ENCODE measurements at regions not wholly inside any gene's neighbourhood (a gene's known extent, or its start where the extent isn't known, plus 50 kb on each side); places are given as distances from the start of the nearest gene placed in this dataset.

DNA sequence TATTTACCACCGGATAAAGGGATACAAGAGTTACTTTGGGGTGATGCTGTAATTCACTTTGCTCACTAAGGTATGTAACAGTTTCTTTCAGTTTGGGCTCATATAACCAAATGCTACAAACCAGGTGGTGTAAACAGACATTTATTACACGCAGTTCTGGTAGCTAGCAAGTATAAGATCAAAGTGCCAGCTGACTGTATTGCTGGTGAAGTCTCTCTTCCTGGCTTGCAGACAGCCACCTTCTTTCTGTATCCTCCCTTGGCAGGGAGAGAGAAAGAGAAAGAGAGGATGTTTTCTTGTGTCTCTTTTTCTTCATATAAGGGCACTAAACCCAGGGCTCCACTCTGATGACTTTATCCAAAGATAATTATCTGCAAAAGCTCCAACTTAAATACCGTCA, 552.5 kb upstream of the FTMT start:
- H2AFZ ChIP-seq (replicated peaks; ENCODE audit: low read length, poor library complexity) = no peak overlapping the region
- no peak overlapping the region for H2BK120ac ChIP-seq (ENCODE audit: low read depth, low read length)
- no peak overlapping the region for H3K23ac ChIP-seq (ENCODE audit: low read depth, low read length)
- ChIA-PET CTCF (no interaction called here), POLR2A (ENCODE audit: unreplicated experiment) (interaction anchor here (0.5 kb wide), 1 partner anchor 111 kb away, joined by 5 read pairs; no protein-coding TSS in a partner anchor)
- H3K36me3 ChIP-seq (ENCODE audit: control insufficient read depth, insufficient read depth, low read length) = no peaks in the 10 kb centered on the region
- H2AK9ac ChIP-seq (replicated peaks; ENCODE audit: low read depth, low read length, poor library complexity) = no peak overlapping the region
- no peak overlapping the region for H2AK5ac ChIP-seq (ENCODE audit: low read depth, low read length)
- no peaks in the 10 kb centered on the region for H3K9me3 ChIP-seq (ENCODE audit: control insufficient read depth, insufficient read depth, low read length)
- H4K5ac ChIP-seq (ENCODE audit: low read depth, low read length) = no peak overlapping the region
- H3K18ac ChIP-seq (ENCODE audit: low read depth, low read length) = no peak overlapping the region
- no peaks in the 10 kb centered on the region for H3K79me1 ChIP-seq (ENCODE audit: low read depth in 1 of 2, low read length in 2 of 2)
- H3K9ac ChIP-seq (ENCODE audit: low read depth, low read length) = no peak overlapping the region
- H3K4me2 ChIP-seq (ENCODE audit: low read depth, low read length) = no peak overlapping the region
- no peak overlapping the region for H2BK5ac ChIP-seq (ENCODE audit: low read depth, low read length, poor library complexity, severe bottlenecking)
- no peak overlapping the region for H2BK20ac ChIP-seq (ENCODE audit: low read depth, low read length)
- no peak for TF ChIP-seq MAZ (IDR thresholded peaks at IDR 0.05; ENCODE audit: borderline replicate concordance, low read depth, low read length)
- no peak for TF ChIP-seq SMC3 (IDR thresholded peaks at IDR 0.05; ENCODE audit: low read depth, low read length)
- TF ChIP-seq MAFK (IDR thresholded peaks at IDR 0.05; ENCODE audit: low read depth, low read length) = no peak
- no peak for TF ChIP-seq NFE2L2 (IDR thresholded peaks at IDR 0.05; ENCODE audit: low read depth, low read length)
- no peak for TF ChIP-seq RAD21 (IDR thresholded peaks at IDR 0.05; ENCODE audit: low read length)
- no peak for TF ChIP-seq RFX5 (IDR thresholded peaks at IDR 0.05; ENCODE audit: low read depth, low read length)
- TF ChIP-seq, protein P1, sequence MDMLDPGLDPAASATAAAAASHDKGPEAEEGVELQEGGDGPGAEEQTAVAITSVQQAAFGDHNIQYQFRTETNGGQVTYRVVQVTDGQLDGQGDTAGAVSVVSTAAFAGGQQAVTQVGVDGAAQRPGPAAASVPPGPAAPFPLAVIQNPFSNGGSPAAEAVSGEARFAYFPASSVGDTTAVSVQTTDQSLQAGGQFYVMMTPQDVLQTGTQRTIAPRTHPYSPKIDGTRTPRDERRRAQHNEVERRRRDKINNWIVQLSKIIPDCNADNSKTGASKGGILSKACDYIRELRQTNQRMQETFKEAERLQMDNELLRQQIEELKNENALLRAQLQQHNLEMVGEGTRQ (IDR thresholded peaks at IDR 0.05; ENCODE audit: low read depth, low read length) = no peak
- TF ChIP-seq, protein P2, sequence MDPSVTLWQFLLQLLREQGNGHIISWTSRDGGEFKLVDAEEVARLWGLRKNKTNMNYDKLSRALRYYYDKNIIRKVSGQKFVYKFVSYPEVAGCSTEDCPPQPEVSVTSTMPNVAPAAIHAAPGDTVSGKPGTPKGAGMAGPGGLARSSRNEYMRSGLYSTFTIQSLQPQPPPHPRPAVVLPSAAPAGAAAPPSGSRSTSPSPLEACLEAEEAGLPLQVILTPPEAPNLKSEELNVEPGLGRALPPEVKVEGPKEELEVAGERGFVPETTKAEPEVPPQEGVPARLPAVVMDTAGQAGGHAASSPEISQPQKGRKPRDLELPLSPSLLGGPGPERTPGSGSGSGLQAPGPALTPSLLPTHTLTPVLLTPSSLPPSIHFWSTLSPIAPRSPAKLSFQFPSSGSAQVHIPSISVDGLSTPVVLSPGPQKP (IDR thresholded peaks at IDR 0.05; ENCODE audit: borderline replicate concordance, low read depth, low read length) = no peak
- TF ChIP-seq RCOR1 (IDR thresholded peaks at IDR 0.05; ENCODE audit: insufficient replicate concordance, low read length) = no peak
- TF ChIP-seq FOS (IDR thresholded peaks at IDR 0.05; ENCODE audit: low read depth, low read length) = no peak
- no peak for TF ChIP-seq CHD1 (IDR thresholded peaks at IDR 0.05; ENCODE audit: low read depth, low read length)
- TF ChIP-seq POLR2A (IDR thresholded peaks at IDR 0.05; ENCODE audit: low read depth, low read length) = no peak
- no peak for TF ChIP-seq CEBPB (IDR thresholded peaks at IDR 0.05; ENCODE audit: low read depth, low read length)
- no peak for TF ChIP-seq BHLHE40 (IDR thresholded peaks at IDR 0.05; ENCODE audit: low read depth, low read length)
- no peak for TF ChIP-seq MXI1 (IDR thresholded peaks at IDR 0.05; ENCODE audit: borderline replicate concordance, low read depth, low read length)
- no peak overlapping the region for H4K8ac ChIP-seq (ENCODE audit: low read depth in 2 of 2, low read length in 2 of 2)
- H2BK15ac ChIP-seq (ENCODE audit: low read depth, low read length) = no peak overlapping the region
- H3K27me3 ChIP-seq (ENCODE audit: control insufficient read depth, insufficient read depth, low read length) = no peaks in the 10 kb centered on the region
- dilution Hi-C loops (cut with HindIII; ENCODE audit: low sequenced_read_pairs, unreplicated experiment) (no loop called here), in situ Hi-C loops (cut with MboI; ENCODE audit: low sequenced_read_pairs) (no loop called here), intact Hi-C loops (cut with micrococcal nuclease) (no loop called here)
- H3K56ac ChIP-seq (ENCODE audit: extremely low read depth, insufficient read depth, low read length) = no peak overlapping the region
- no TSS peak for BruUV-seq (replicated peaks)
- no peak overlapping the region for H3K14ac ChIP-seq (replicated peaks; ENCODE audit: low read depth, low read length)
- 100% methylated on average over 1 of the region's 3 CpGs; no CpG with 5 or more reads in 1 of the 2 experiments for WGBS, 2 experiments (ENCODE audit: extremely low coverage in 2 of 2, insufficient read length in 1 of 2)
- H4K20me1 ChIP-seq (ENCODE audit: insufficient read depth, low read length) = no peaks in the 10 kb centered on the region
- no peak overlapping the region for H3K4me3 ChIP-seq (ENCODE audit: insufficient read depth, low read depth, low read length)
- no peaks in the 10 kb centered on the region for H3K4me1 ChIP-seq (ENCODE audit: control insufficient read depth, insufficient read depth, low read length)
- no peak overlapping the region for H3K27ac ChIP-seq (ENCODE audit: insufficient read depth, low read length)
- no peaks in the 10 kb centered on the region for H3K9me1 ChIP-seq (ENCODE audit: insufficient read depth, low read length)
- no peak overlapping the region for H4K91ac ChIP-seq (ENCODE audit: insufficient read depth, low read depth, low read length)
- ATAC-seq (ENCODE audit: low read depth) (no peak), DNase-seq (no peak)
- H3K4ac ChIP-seq (ENCODE audit: low read depth, low read length) = no peak overlapping the region

Measured in IMR-90 (cell line).